ENCODE measurements at regions not wholly inside any gene's neighbourhood (a gene's known extent, or its start where the extent isn't known, plus 50 kb on each side); places are given as distances from the start of the nearest gene placed in this dataset.

GRCh38 chr21:35965699-35966098, 94.6 kb downstream of the SETD4 start:
- DNase-seq (ENCODE audit: low spot score in 2 of 2) = no peak
- H3K9me3 ChIP-seq = no peaks in the 10 kb centered on the region
- WGBS, 2 donors = 86 to 92% methylated on average over 4 of the region's 4 CpGs
- no peak overlapping the region for H3K4me3 ChIP-seq
- H3K27me3 ChIP-seq = no peaks in the 10 kb centered on the region
- H3K4me1 ChIP-seq = no peaks in the 10 kb centered on the region
- no peaks in the 10 kb centered on the region for H3K36me3 ChIP-seq
- TF ChIP-seq POLR2A (IDR thresholded peaks at IDR 0.05) = no peak
- TF ChIP-seq CTCF (IDR thresholded peaks at IDR 0.05) = no peak
- no peak for TF ChIP-seq EP300 (IDR thresholded peaks at IDR 0.05)
- no peak overlapping the region for H3K27ac ChIP-seq

- 83 to 86% methylated on average over 9 of the region's 9 CpGs for WGBS, 2 donors
- no peaks in the 10 kb centered on the region for H3K36me3 ChIP-seq
- no peak for TF ChIP-seq POLR2A (IDR thresholded peaks at IDR 0.05)
- no peak for TF ChIP-seq CTCF (IDR thresholded peaks at IDR 0.05)
- TF ChIP-seq EP300 (IDR thresholded peaks at IDR 0.05) = no peak
Measured at GRCh38 chr21:35963920-35964451, 96.3 kb downstream of the SETD4 start.

GRCh38 chr21:35962917-35963316, 97.4 kb downstream of the SETD4 start:
- Histone ChIP-seq H3K9me3 (no peaks in the 10 kb centered on the region), H3K27me3 (no peaks in the 10 kb centered on the region), H3K36me3 (no peaks in the 10 kb centered on the region), H3K4me3 (no peak overlapping the region), H3K27ac (no peak overlapping the region), H3K4me1 (no peaks in the 10 kb centered on the region)
- TF ChIP-seq CTCF (IDR thresholded peaks at IDR 0.05) = no peak
- no peak for TF ChIP-seq POLR2A (IDR thresholded peaks at IDR 0.05)
- TF ChIP-seq EP300 (IDR thresholded peaks at IDR 0.05) = no peak
- DNase-seq (ENCODE audit: low spot score in 2 of 2) = no peak
- 89 to 95% methylated on average over 2 of the region's 2 CpGs for WGBS, 2 donors

More at GRCh38 chr21:35963920-35964451, 96.3 kb downstream of the SETD4 start:
- Histone ChIP-seq H3K27ac (no peak overlapping the region), H3K4me1 (no peaks in the 10 kb centered on the region), H3K4me3 (no peak overlapping the region), H3K9me3 (no peaks in the 10 kb centered on the region), H3K27me3 (no peaks in the 10 kb centered on the region)
- no peak for DNase-seq (ENCODE audit: low spot score in 2 of 2)

GRCh38 chr21:35954066-35954465, 106.3 kb downstream of the SETD4 start:
- WGBS, 2 donors = 63 to 64% methylated on average over 4 of the region's 4 CpGs
- no peaks in the 10 kb centered on the region for H3K27me3 ChIP-seq
- TF ChIP-seq CTCF (IDR thresholded peaks at IDR 0.05) (no peak), POLR2A (IDR thresholded peaks at IDR 0.05) (no peak), EP300 (IDR thresholded peaks at IDR 0.05) (no peak)
- peaks cover 0 to 4% (median 0%) of the 10 kb centered on the region in 4 donors for H3K4me1 ChIP-seq
- no peak for DNase-seq (ENCODE audit: low spot score in 2 of 2)
- H3K27ac ChIP-seq = no peak overlapping the region
- no peaks in the 10 kb centered on the region for H3K9me3 ChIP-seq
- no peaks in the 10 kb centered on the region for H3K36me3 ChIP-seq
- H3K4me3 ChIP-seq = no peak overlapping the region

GRCh38 chr21:35953597-35953996, 106.7 kb downstream of the SETD4 start:
- no peak for DNase-seq (ENCODE audit: low spot score in 2 of 2)
- H3K27me3 ChIP-seq = no peaks in the 10 kb centered on the region
- no peaks in the 10 kb centered on the region for H3K36me3 ChIP-seq
- H3K4me1 ChIP-seq = peaks cover 0 to 4% (median 0%) of the 10 kb centered on the region in 4 donors
- no peaks in the 10 kb centered on the region for H3K9me3 ChIP-seq
- WGBS, 2 donors = 18 to 22% methylated on average over 2 of the region's 2 CpGs
- H3K27ac ChIP-seq = no peak overlapping the region
- no peak overlapping the region for H3K4me3 ChIP-seq
- TF ChIP-seq POLR2A (IDR thresholded peaks at IDR 0.05) = no peak
- TF ChIP-seq CTCF (IDR thresholded peaks at IDR 0.05) = no peak
- no peak for TF ChIP-seq EP300 (IDR thresholded peaks at IDR 0.05)

All from tibial nerve (tissue), 4 donors.